ENCODE measurements at regions not wholly inside any gene's neighbourhood (a gene's known extent, or its start where the extent isn't known, plus 50 kb on each side); places are given as distances from the start of the nearest gene placed in this dataset.

DNA sequence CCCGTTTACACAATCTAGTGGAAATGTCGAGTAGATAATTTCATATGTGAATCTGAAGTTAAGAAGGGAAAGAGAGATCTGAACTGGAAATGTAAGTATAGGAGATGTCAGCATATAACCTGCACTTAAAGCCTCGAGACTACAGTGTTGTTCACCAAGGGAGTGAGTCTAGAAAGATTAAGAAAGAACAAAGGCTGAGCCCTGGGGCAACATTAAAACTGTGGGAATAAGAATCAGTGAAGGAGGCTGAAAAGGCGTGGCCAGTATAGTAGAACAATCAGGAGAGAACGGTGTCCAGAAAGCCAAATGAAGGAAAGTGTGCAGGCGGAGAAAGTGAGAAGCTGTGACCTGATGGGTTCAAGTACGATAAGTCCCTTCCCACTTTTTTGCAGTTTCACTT, 118.8 kb upstream of the TENM3 start (continued):
- TF ChIP-seq RELA (IDR thresholded peaks at IDR 0.05; ENCODE audit: borderline replicate concordance, partially characterized antibody): no peak
- TF ChIP-seq, protein P1, sequence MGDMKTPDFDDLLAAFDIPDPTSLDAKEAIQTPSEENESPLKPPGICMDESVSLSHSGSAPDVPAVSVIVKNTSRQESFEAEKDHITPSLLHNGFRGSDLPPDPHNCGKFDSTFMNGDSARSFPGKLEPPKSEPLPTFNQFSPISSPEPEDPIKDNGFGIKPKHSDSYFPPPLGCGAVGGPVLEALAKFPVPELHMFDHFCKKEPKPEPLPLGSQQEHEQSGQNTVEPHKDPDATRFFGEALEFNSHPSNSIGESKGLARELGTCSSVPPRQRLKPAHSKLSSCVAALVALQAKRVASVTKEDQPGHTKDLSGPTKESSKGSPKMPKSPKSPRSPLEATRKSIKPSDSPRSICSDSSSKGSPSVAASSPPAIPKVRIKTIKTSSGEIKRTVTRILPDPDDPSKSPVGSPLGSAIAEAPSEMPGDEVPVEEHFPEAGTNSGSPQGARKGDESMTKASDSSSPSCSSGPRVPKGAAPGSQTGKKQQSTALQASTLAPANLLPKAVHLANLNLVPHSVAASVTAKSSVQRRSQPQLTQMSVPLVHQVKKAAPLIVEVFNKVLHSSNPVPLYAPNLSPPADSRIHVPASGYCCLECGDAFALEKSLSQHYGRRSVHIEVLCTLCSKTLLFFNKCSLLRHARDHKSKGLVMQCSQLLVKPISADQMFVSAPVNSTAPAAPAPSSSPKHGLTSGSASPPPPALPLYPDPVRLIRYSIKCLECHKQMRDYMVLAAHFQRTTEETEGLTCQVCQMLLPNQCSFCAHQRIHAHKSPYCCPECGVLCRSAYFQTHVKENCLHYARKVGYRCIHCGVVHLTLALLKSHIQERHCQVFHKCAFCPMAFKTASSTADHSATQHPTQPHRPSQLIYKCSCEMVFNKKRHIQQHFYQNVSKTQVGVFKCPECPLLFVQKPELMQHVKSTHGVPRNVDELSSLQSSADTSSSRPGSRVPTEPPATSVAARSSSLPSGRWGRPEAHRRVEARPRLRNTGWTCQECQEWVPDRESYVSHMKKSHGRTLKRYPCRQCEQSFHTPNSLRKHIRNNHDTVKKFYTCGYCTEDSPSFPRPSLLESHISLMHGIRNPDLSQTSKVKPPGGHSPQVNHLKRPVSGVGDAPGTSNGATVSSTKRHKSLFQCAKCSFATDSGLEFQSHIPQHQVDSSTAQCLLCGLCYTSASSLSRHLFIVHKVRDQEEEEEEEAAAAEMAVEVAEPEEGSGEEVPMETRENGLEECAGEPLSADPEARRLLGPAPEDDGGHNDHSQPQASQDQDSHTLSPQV (IDR thresholded peaks at IDR 0.05): no peak

DNA sequence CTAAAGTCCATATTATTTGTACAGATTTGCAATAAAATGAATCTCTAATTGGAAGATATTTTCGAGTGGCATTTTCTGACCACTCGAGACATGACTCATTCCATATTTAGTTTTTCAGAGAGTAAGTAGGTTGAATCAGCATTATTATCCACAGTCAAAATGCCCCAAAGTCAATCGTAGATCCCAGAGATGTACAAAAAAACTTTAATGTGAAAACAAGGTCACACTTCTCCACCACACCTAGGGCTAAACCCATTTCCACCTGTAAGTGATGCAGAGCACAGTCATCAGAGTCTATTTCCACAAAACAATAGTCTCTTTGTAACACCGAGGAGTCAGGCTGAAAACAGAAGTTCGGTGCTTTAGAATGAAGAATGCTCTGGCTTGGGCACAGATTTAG, 117.1 kb upstream of the TENM3 start:
- H3K4me3 ChIP-seq: no peak overlapping the region
- WGBS (ENCODE audit: insufficient coverage, insufficient replicate concordance, low lambda C conversion rate, missing lambda C conversion rate): 2% methylated on average over 5 of the region's 5 CpGs
- no peaks in the 10 kb centered on the region for H4K20me1 ChIP-seq (ENCODE audit: control insufficient read depth, insufficient read depth)
- no peaks in the 10 kb centered on the region for H3K27me3 ChIP-seq (replicated peaks in 1 of 2; ENCODE audit: control insufficient read depth in 2 of 2, insufficient read depth in 2 of 2, low read length in 1 of 2)
- ChIA-PET RAD21 (ENCODE audit: unreplicated experiment) (no interaction called here), CTCF (no interaction called here), POLR2A (no interaction called here), SMC1A (ENCODE audit: uncharacterized antibody, unreplicated experiment) (no interaction called here)
- H3K36me3 ChIP-seq (ENCODE audit: control insufficient read depth in 2 of 2, insufficient read depth in 2 of 2, low read length in 1 of 2): no peaks in the 10 kb centered on the region
- FAIRE-seq: no peak
- H3K4me1 ChIP-seq (ENCODE audit: control insufficient read depth, insufficient read depth, low read length): no peaks in the 10 kb centered on the region
- no peak overlapping the region for H3K9ac ChIP-seq (ENCODE audit: control insufficient read depth, insufficient read depth, low read length)
- TF ChIP-seq SRF (IDR thresholded peaks at IDR 0.05; ENCODE audit: low read depth in 2 of 2, low read length in 2 of 2): no peak
- TF ChIP-seq TCF7 (IDR thresholded peaks at IDR 0.05; ENCODE audit: borderline replicate concordance): no peak
- no peak for TF ChIP-seq ASH2L (IDR thresholded peaks at IDR 0.05; ENCODE audit: borderline replicate concordance, low read depth)
- TF ChIP-seq ESRRA (IDR thresholded peaks at IDR 0.05; ENCODE audit: low read length): no peak
- TF ChIP-seq STAT3 (IDR thresholded peaks at IDR 0.05; ENCODE audit: low read depth, low read length): no peak
- no peak for TF ChIP-seq SMC3 (IDR thresholded peaks at IDR 0.05; ENCODE audit: borderline replicate concordance, low read length)
- TF ChIP-seq MYC (IDR thresholded peaks at IDR 0.05; ENCODE audit: insufficient read depth, insufficient read length, insufficient replicate concordance, low read length, severe bottlenecking): no peak
- TF ChIP-seq EED (IDR thresholded peaks at IDR 0.05; ENCODE audit: low read depth): no peak
- no peak for TF ChIP-seq TAF1 (IDR thresholded peaks at IDR 0.05; ENCODE audit: borderline replicate concordance, low read depth, low read length)
- TF ChIP-seq HDAC2 (IDR thresholded peaks at IDR 0.05): no peak
- no peak overlapping the region for H3K27ac ChIP-seq (ENCODE audit: control insufficient read depth, insufficient read depth)
- in situ Hi-C loops (cut with MboI) (no loop called here), intact Hi-C loops (cut with micrococcal nuclease; ENCODE audit: unreplicated experiment) (no loop called here)
- no peak for DNase-seq (ENCODE audit: low read depth, low spot score)
- no peak for ATAC-seq
- no peak overlapping the region for H2AFZ ChIP-seq (ENCODE audit: control insufficient read depth, low read depth, low read length)
- no peaks in the 10 kb centered on the region for H3K9me3 ChIP-seq (replicated peaks; ENCODE audit: control insufficient read depth, insufficient read depth, low read length)
- no TSS peak for BruUV-seq (replicated peaks)
- no peak overlapping the region for H3K4me2 ChIP-seq (ENCODE audit: control insufficient read depth, insufficient read depth)
- no peaks in the 10 kb centered on the region for H3K79me2 ChIP-seq (ENCODE audit: control insufficient read depth, insufficient read depth, low read length)

Measured in GM12878 (cell line).